Effector CD4-positive, alpha-beta T cell (primary cell): ENCODE measurements at regions not wholly inside any gene's neighbourhood (a gene's known extent, or its start where the extent isn't known, plus 50 kb on each side); places are given as distances from the start of the nearest gene placed in this dataset.

Experiments used
- DNase-seq: peaks from one replicate; pipeline ENCODE4 v3.0.0-alpha.2; 2020

GRCh38 chr22:49638001-49638400 is 189.7 kb downstream of the BRD1 start:
- no peak for DNase-seq

GRCh38 chr22:49637255-49637760 is 190.4 kb downstream of the BRD1 start:
- no peak for DNase-seq

GRCh38 chr22:49636649-49637048 is 191.0 kb downstream of the BRD1 start:
- DNase-seq, result no peak

- no peak for DNase-seq
These were observed 191.5 kb downstream of the BRD1 start for GRCh38 chr22:49636214-49636613.

- no peak for DNase-seq
These were observed 193.5 kb downstream of the BRD1 start for GRCh38 chr22:49634006-49634772.

- DNase-seq, result no peak
These were observed 194.7 kb downstream of the BRD1 start for GRCh38 chr22:49633010-49633324.

GRCh38 chr22:49632199-49633009 is 195.3 kb downstream of the BRD1 start:
- DNase-seq, result no peak

- DNase-seq, result no peak
These were observed 197.2 kb downstream of the BRD1 start for GRCh38 chr22:49630448-49630946.

- DNase-seq, result no peak
These were observed 197.9 kb downstream of the BRD1 start for GRCh38 chr22:49629586-49630447.

- no peak for DNase-seq
These were observed 198.5 kb downstream of the BRD1 start for GRCh38 chr22:49629261-49629570.

GRCh38 chr22:49628391-49629260 is 199.0 kb downstream of the BRD1 start:
- no peak for DNase-seq

- DNase-seq, result no peak
These were observed 200.2 kb downstream of the BRD1 start for GRCh38 chr22:49627217-49628181.

GRCh38 chr22:49626361-49627216 is 201.1 kb downstream of the BRD1 start:
- DNase-seq, result no peak

- DNase-seq, result no peak
These were observed 203.1 kb downstream of the BRD1 start for GRCh38 chr22:49624421-49625177.

GRCh38 chr22:49623715-49624114 is 204.0 kb downstream of the BRD1 start:
- no peak for DNase-seq

GRCh38 chr22:49623176-49623575 is 204.5 kb downstream of the BRD1 start:
- DNase-seq, result no peak

- no peak for DNase-seq
These were observed 205.2 kb downstream of the BRD1 start for GRCh38 chr22:49622241-49623105.

GRCh38 chr22:49621601-49622210 is 206.0 kb downstream of the BRD1 start:
- no peak for DNase-seq
